Activated T-cell treated with anti-CD3 and anti-CD28 coated beads for 24 hours (primary cell): ENCODE measurements at regions not wholly inside any gene's neighbourhood (a gene's known extent, or its start where the extent isn't known, plus 50 kb on each side); places are given as distances from the start of the nearest gene placed in this dataset.
"Not testable (repeated sequence)": the region's sequence is repeated elsewhere in the genome, so short reads cannot be mapped to it uniquely, and the experiment has no call there.

Experiments
- DNase-seq: peaks from one replicate; pipeline ENCODE4 v3.0.0-alpha.2; 2020; ENCODE audit warnings: low read depth

- DNase-seq = no peak
Observed at GRCh38 chr10:57689596-57690297, 577.9 kb downstream of the IPMK start.

GRCh38 chr10:57679916-57680315, 587.8 kb downstream of the IPMK start:
- DNase-seq = no peak

GRCh38 chr10:57675125-57675524, 592.6 kb downstream of the IPMK start:
- no peak for DNase-seq

- no peak for DNase-seq
Observed at GRCh38 chr10:57673446-57673960, 594.2 kb downstream of the IPMK start.

- DNase-seq = no peak
Observed at GRCh38 chr10:57664815-57665214, 602.9 kb downstream of the IPMK start.

- no peak for DNase-seq
Observed at GRCh38 chr10:57663401-57663800, 604.3 kb downstream of the IPMK start.

- DNase-seq = no peak
Observed at GRCh38 chr10:57661206-57661605, 606.5 kb downstream of the IPMK start.

GRCh38 chr10:57657164-57657765, 610.4 kb downstream of the IPMK start:
- no peak for DNase-seq

- DNase-seq = no peak
Observed at GRCh38 chr10:57654856-57655255, 612.8 kb downstream of the IPMK start.

GRCh38 chr10:57645108-57645507, 622.6 kb downstream of the IPMK start:
- DNase-seq = not testable (repeated sequence)

GRCh38 chr10:57638411-57638810, 629.3 kb downstream of the IPMK start:
- DNase-seq = no peak

- DNase-seq = no peak
Observed at GRCh38 chr10:57628592-57629284, 639.0 kb downstream of the IPMK start.

- DNase-seq = no peak
Observed at GRCh38 chr10:57627642-57628178, 640.0 kb downstream of the IPMK start.

- no peak for DNase-seq
Observed at GRCh38 chr10:57624856-57625592, 642.7 kb downstream of the IPMK start.

- DNase-seq = no peak
Observed at GRCh38 chr10:57624066-57624465, 643.6 kb downstream of the IPMK start.

- DNase-seq = no peak
Observed at GRCh38 chr10:57621466-57621865, 646.2 kb downstream of the IPMK start.

- DNase-seq = no peak
Observed at GRCh38 chr10:57605948-57606485, 661.7 kb downstream of the IPMK start.

- no peak for DNase-seq
Observed at GRCh38 chr10:57599440-57599839, 668.3 kb downstream of the IPMK start.

GRCh38 chr10:57593983-57594573, 673.6 kb downstream of the IPMK start:
- no peak for DNase-seq

- DNase-seq = no peak
Observed at GRCh38 chr10:57579926-57580325, 687.8 kb downstream of the IPMK start.

- no peak for DNase-seq
Observed at GRCh38 chr10:57562211-57562610, 705.5 kb downstream of the IPMK start.
